Aorta (tissue), 5 donors: ENCODE measurements at regions not wholly inside any gene's neighbourhood (a gene's known extent, or its start where the extent isn't known, plus 50 kb on each side); places are given as distances from the start of the nearest gene placed in this dataset.

Experiments used
- ATAC-seq: fragments of 200-7000 bp; cut with Tn5 transposase; one replicate; pipeline ENCODE4 v1.9.1; 2022; ENCODE audit warnings: moderate library complexity; ENCODE audit not compliant: low FRiP score
- DNase-seq, 2 donors: peaks; one replicate each; pipeline ENCODE4 v3.0.0-alpha.2; 2020
- H3K27ac ChIP-seq, 2 donors: one replicate each; pipeline ENCODE4 v1.5.1; 2013; ENCODE audit warnings: low read length in 2 of 2, mild to moderate bottlenecking in 2 of 2, moderate library complexity in 2 of 2, control low read depth in 1 of 2, inconsistent platforms in 1 of 2, low read depth in 1 of 2
- H3K27me3 ChIP-seq, 2 donors: one replicate each; pipeline ENCODE4 v1.6.1; 2013; ENCODE audit warnings: control low read depth in 1 of 2, low read length in 1 of 2, mild to moderate bottlenecking in 1 of 2, moderate library complexity in 1 of 2; ENCODE audit not compliant: insufficient read depth in 2 of 2, control insufficient read depth in 1 of 2
- H3K36me3 ChIP-seq, 2 donors: one replicate each; pipeline ENCODE4 v1.6.1; 2013; ENCODE audit warnings: control low read depth in 1 of 2, low read length in 1 of 2, mild to moderate bottlenecking in 1 of 2; ENCODE audit not compliant: insufficient read depth in 2 of 2, control insufficient read depth in 1 of 2
- H3K4me1 ChIP-seq, 2 donors: one replicate each; pipeline ENCODE4 v1.6.1; 2013; ENCODE audit warnings: low read length in 2 of 2, control low read depth in 1 of 2, mild to moderate bottlenecking in 1 of 2, moderate library complexity in 1 of 2; ENCODE audit not compliant: insufficient read depth in 2 of 2, control insufficient read depth in 1 of 2
- H3K4me3 ChIP-seq, 2 donors: one replicate each; pipeline ENCODE4 v1.5.1; 2013; ENCODE audit warnings: low read length in 2 of 2, control low read depth in 1 of 2, mild to moderate bottlenecking in 1 of 2
- H3K9me3 ChIP-seq: one replicate; pipeline ENCODE4 v1.6.1; 2013; ENCODE audit warnings: mild to moderate bottlenecking, low read length; ENCODE audit not compliant: control insufficient read depth
- WGBS, 2 donors: extraction: QIAGEN DNeasy Blood & Tissue Kit; methylation state at CpG; one replicate each; pipeline ENCODE4 v1.1.7; 2013; 5-methylcytosine and 5-hydroxymethylcytosine counted together
- intact Hi-C, 2 donors: fragments of 100-400 bp; cut with DNase I; formaldehyde crosslinking; loops; one replicate each; pipeline versions ENCODE4 v1.14.2 to v1.15.0; 2022
- donor health status: healthy with polysubstance abuse.
- donor health status: Bipolar disorder and iron deficiency.
- donor health status: DM: no; HTN: no; CAD: no.
- donor health status: DM: no; HTN: no; CAD: no.
- donor health status: DM: yes; HTN: yes; CAD: no.

- ATAC-seq = no peak
- no peak for DNase-seq
- intact Hi-C loops = loop anchor here in 1 of 2 donors (10.0 kb wide), 1 partner anchor 112 kb away; no protein-coding TSS in a partner anchor
These were observed 564.6 kb upstream of the PKDCC start for GRCh38 chr2:41483226-41483625.

GRCh38 chr2:41483982-41484857 is 563.6 kb upstream of the PKDCC start:
- intact Hi-C loops = loop anchor here in 1 of 2 donors (10.0 kb wide), 1 partner anchor 111 kb away; no protein-coding TSS in a partner anchor
- Histone ChIP-seq H3K9me3 (no peaks in the 10 kb centered on the region), H3K27me3 (no peaks in the 10 kb centered on the region), H3K36me3 (no peaks in the 10 kb centered on the region), H3K4me1 (peaks cover 2 to 4% of the 10 kb centered on the region in 2 donors), H3K4me3 (no peak overlapping the region), H3K27ac (no peak overlapping the region)
- DNase-seq (no peak), ATAC-seq (no peak)
- WGBS, 2 donors = 8 to 15% methylated on average over 7 of the region's 7 CpGs

More at GRCh38 chr2:41483226-41483625, 564.6 kb upstream of the PKDCC start:
- no peaks in the 10 kb centered on the region for H3K9me3 ChIP-seq
- 38 to 46% methylated on average over 2 of the region's 2 CpGs for WGBS, 2 donors
- H3K27ac ChIP-seq = no peak overlapping the region
- no peaks in the 10 kb centered on the region for H3K27me3 ChIP-seq
- H3K4me1 ChIP-seq = peaks cover 2 to 4% of the 10 kb centered on the region in 2 donors
- no peak overlapping the region for H3K4me3 ChIP-seq
- no peaks in the 10 kb centered on the region for H3K36me3 ChIP-seq

GRCh38 chr2:41484858-41485234 is 563.0 kb upstream of the PKDCC start:
- ATAC-seq = no peak
- Histone ChIP-seq H3K36me3 (no peaks in the 10 kb centered on the region), H3K4me3 (no peak overlapping the region), H3K27me3 (no peaks in the 10 kb centered on the region), H3K27ac (no peak overlapping the region), H3K4me1 (peaks cover 2 to 4% of the 10 kb centered on the region in 2 donors), H3K9me3 (no peaks in the 10 kb centered on the region)
- intact Hi-C loops = loop anchor here in 1 of 2 donors (10.0 kb wide), 1 partner anchor 110 kb away; no protein-coding TSS in a partner anchor
- no peak for DNase-seq

- Histone ChIP-seq H3K36me3 (no peaks in the 10 kb centered on the region), H3K27me3 (no peaks in the 10 kb centered on the region), H3K9me3 (no peaks in the 10 kb centered on the region), H3K4me1 (peaks cover 4% of the 10 kb centered on the region in 2 donors), H3K27ac (no peak overlapping the region), H3K4me3 (no peak overlapping the region)
- DNase-seq = no peak
- no peak for ATAC-seq
- intact Hi-C loops = loop anchor here in 1 of 2 donors (10.0 kb wide), 1 partner anchor 108 kb away; no protein-coding TSS in a partner anchor
These were observed 560.9 kb upstream of the PKDCC start for GRCh38 chr2:41486948-41487347.

- intact Hi-C loops = loop anchor here in 1 of 2 donors (10.0 kb wide), 1 partner anchor 106 kb away; no protein-coding TSS in a partner anchor
- no peak overlapping the region for H3K4me3 ChIP-seq
- H3K27me3 ChIP-seq = no peaks in the 10 kb centered on the region
- DNase-seq = no peak
- H3K27ac ChIP-seq = no peak overlapping the region
- ATAC-seq = no peak
- H3K9me3 ChIP-seq = peaks cover 1% of the 10 kb centered on the region
- H3K36me3 ChIP-seq = no peaks in the 10 kb centered on the region
- H3K4me1 ChIP-seq = peaks cover 0 to 4% of the 10 kb centered on the region in 2 donors
These were observed 558.9 kb upstream of the PKDCC start for GRCh38 chr2:41488888-41489287.

- intact Hi-C loops = loop anchor here in 1 of 2 donors (10.0 kb wide), 1 partner anchor 105 kb away; no protein-coding TSS in a partner anchor
- peaks cover 1% of the 10 kb centered on the region for H3K9me3 ChIP-seq
- H3K27ac ChIP-seq = no peak overlapping the region
- H3K4me3 ChIP-seq = no peak overlapping the region
- H3K36me3 ChIP-seq = no peaks in the 10 kb centered on the region
- ATAC-seq (no peak), DNase-seq (no peak)
- peaks cover 0 to 4% of the 10 kb centered on the region in 2 donors for H3K4me1 ChIP-seq
- H3K27me3 ChIP-seq = no peaks in the 10 kb centered on the region
These were observed 558.2 kb upstream of the PKDCC start for GRCh38 chr2:41489638-41490037.

GRCh38 chr2:41495050-41495449 is 552.8 kb upstream of the PKDCC start:
- Histone ChIP-seq H3K27me3 (no peaks in the 10 kb centered on the region), H3K36me3 (no peaks in the 10 kb centered on the region), H3K27ac (no peak overlapping the region), H3K4me3 (no peak overlapping the region), H3K4me1 (peaks cover 0 to 2% of the 10 kb centered on the region in 2 donors), H3K9me3 (peaks cover 8% of the 10 kb centered on the region)
- no peak for DNase-seq
- intact Hi-C loops = no loop called here
- 71 to 92% methylated on average over 4 to 5 of the region's 5 CpGs for WGBS, 2 donors
- no peak for ATAC-seq

GRCh38 chr2:41496908-41497307 is 550.9 kb upstream of the PKDCC start:
- H3K27me3 ChIP-seq = no peaks in the 10 kb centered on the region
- DNase-seq = no peak
- intact Hi-C loops = no loop called here
- no peak overlapping the region for H3K27ac ChIP-seq
- 98 to 100% methylated on average over 3 of the region's 3 CpGs for WGBS, 2 donors
- ATAC-seq = no peak
- no peaks in the 10 kb centered on the region for H3K4me1 ChIP-seq
- no peaks in the 10 kb centered on the region for H3K36me3 ChIP-seq
- peaks cover 8% of the 10 kb centered on the region for H3K9me3 ChIP-seq
- H3K4me3 ChIP-seq = no peak overlapping the region

GRCh38 chr2:41498781-41499180 is 549.0 kb upstream of the PKDCC start:
- DNase-seq = no peak
- Histone ChIP-seq H3K4me1 (no peaks in the 10 kb centered on the region), H3K27me3 (no peaks in the 10 kb centered on the region), H3K36me3 (no peaks in the 10 kb centered on the region), H3K9me3 (peaks cover 6% of the 10 kb centered on the region), H3K27ac (no peak overlapping the region), H3K4me3 (no peak overlapping the region)
- 96 to 98% methylated on average over 3 of the region's 3 CpGs for WGBS, 2 donors
- ATAC-seq = no peak
- intact Hi-C loops = no loop called here
